Panc1 (cell line): ENCODE measurements at regions not wholly inside any gene's neighbourhood (a gene's known extent, or its start where the extent isn't known, plus 50 kb on each side); places are given as distances from the start of the nearest gene placed in this dataset.

Source experiments
- ATAC-seq: fragments of 200-7000 bp; cut with Tn5 transposase; 2 replicates; pipeline ENCODE4 v1.9.1; 2020; ENCODE audit warnings: mild to moderate bottlenecking, moderate library complexity
- BruUV-seq: library from RNA; stranded (reverse); fragments of 400-500 nt; replicated peaks from 2 replicates; lab custom pipeline; 2021; lab: Mats Ljungman, UMichigan
- CTCF ChIA-PET: fragments of 300-600 bp; sonication (Branson Sonifier 250); formaldehyde crosslinking; loops from one replicate; lab custom pipeline; 2022; ENCODE audit warnings: antibody characterized with exemption; lab: Charles Lee
- POLR2A ChIA-PET: fragments of 300-600 bp; sonication (Branson Sonifier 250); formaldehyde crosslinking; loops from one replicate; lab custom pipeline; 2022; ENCODE audit warnings: antibody characterized with exemption; lab: Charles Lee
- DNase-seq: peaks from one replicate; pipeline ENCODE4 v3.0.0-alpha.2; 2010; ENCODE audit warnings: low read depth, low spot score
- H3K27ac ChIP-seq: 2 replicates; pipeline ENCODE4 v1.5.1; 2011; ENCODE audit warnings: mild to moderate bottlenecking, low read length, inconsistent platforms
- H3K27me3 ChIP-seq: fragments of 200-500 bp; sonication (Bioruptor generic); 2 replicates; pipeline ENCODE4 v1.6.0; 2014; ENCODE audit warnings: low read length, inconsistent platforms; ENCODE audit not compliant: control insufficient read depth, insufficient read depth
- H3K36me3 ChIP-seq: fragments of 200-500 bp; sonication (Bioruptor generic); 2 replicates; pipeline ENCODE4 v1.5.1; 2014; ENCODE audit warnings: inconsistent platforms, mild to moderate bottlenecking, low read length, moderate library complexity; ENCODE audit not compliant: control insufficient read depth, insufficient read depth
- H3K4me1 ChIP-seq: 2 replicates; pipeline ENCODE4 v1.5.1; 2011; ENCODE audit warnings: inconsistent platforms, mild to moderate bottlenecking, low read length, moderate library complexity; ENCODE audit not compliant: control insufficient read depth, insufficient read depth
- H3K4me3 ChIP-seq, 2 experiments: 2 replicates each; pipeline ENCODE4 v1.5.1; 2011 to 2012; ENCODE audit warnings: low read depth in 2 of 2, low read length in 2 of 2, mild to moderate bottlenecking in 2 of 2, inconsistent platforms in 1 of 2, moderate library complexity in 1 of 2
- H3K9me3 ChIP-seq: fragments of 200-500 bp; sonication (Bioruptor generic); 2 replicates; pipeline ENCODE4 v1.5.1; 2014; ENCODE audit warnings: low read depth, mild to moderate bottlenecking, inconsistent platforms, low read length, moderate library complexity; ENCODE audit not compliant: control insufficient read depth, insufficient read depth
- POLR2AphosphoS5 ChIP-seq: IDR thresholded peaks from 2 replicates; pipeline ENCODE4 v1.6.1; 2012; ENCODE audit warnings: mild to moderate bottlenecking, low read depth, low read length, moderate library complexity
- REST ChIP-seq, 2 experiments: IDR thresholded peaks; 2 replicates each; pipeline ENCODE4 v1.6.1; 2011 to 2012; ENCODE audit warnings: low read depth in 2 of 2, control low read depth in 1 of 2, low read length in 1 of 2, mild to moderate bottlenecking in 1 of 2, moderate library complexity in 1 of 2; ENCODE audit not compliant: insufficient read depth in 1 of 2
- SIN3A ChIP-seq: IDR thresholded peaks from 2 replicates; pipeline ENCODE4 v1.6.1; 2012; ENCODE audit warnings: low read depth, mild to moderate bottlenecking, low read length, moderate library complexity, borderline replicate concordance; ENCODE audit not compliant: insufficient read depth
- TCF7L2 ChIP-seq: IDR thresholded peaks from 2 replicates; pipeline ENCODE4 v1.6.1; 2011; ENCODE audit warnings: mild to moderate bottlenecking, low read depth, low read length, inconsistent platforms
- in situ Hi-C: cut with HindIII; loops from 2 replicates; pipeline ENCODE4 v1.10.0; 2016; ENCODE audit warnings: low sequenced_read_pairs, low pct_unique_long_range_greater_than_20kb
- intact Hi-C: fragments of 100-400 bp; cut with micrococcal nuclease; formaldehyde crosslinking; loops from one replicate; pipeline ENCODE4 v1.10.0; 2022; ENCODE audit not compliant: unreplicated experiment
- TF ChIP-seq, protein P1 (sequence below): fragments of 450-650 bp; IDR thresholded peaks from 2 replicates; pipeline ENCODE4 v1.5.1; 2017; ENCODE audit warnings: mild to moderate bottlenecking

DNA sequence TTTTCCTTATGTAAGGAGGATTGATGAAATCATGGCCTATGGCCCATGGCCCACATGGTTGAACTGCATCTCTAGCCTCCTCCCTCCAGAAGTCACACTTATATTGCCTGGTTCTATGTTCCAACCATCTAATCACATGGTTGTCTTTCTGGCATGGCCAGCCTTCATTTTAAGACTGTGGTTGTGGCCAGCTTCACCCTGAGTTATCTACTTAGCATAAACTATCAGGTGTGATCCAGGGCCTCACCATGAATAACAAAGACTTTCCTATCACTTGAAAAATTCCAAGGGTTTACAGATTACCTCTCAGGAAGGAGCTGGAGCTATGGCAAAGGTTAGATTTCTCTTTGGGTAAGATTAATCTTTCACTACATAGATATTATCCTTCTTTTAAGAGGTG, 222.8 kb downstream of the SNCA start:
- DNase-seq = no peak
- CTCF ChIA-PET = no interaction called here

GRCh38 chr4:89610236-89610635, 226.7 kb downstream of the SNCA start:
- CTCF ChIA-PET = no interaction called here

More for the DNA sequence above, 222.8 kb downstream of the SNCA start:
- in situ Hi-C loops (no loop called here), intact Hi-C loops (no loop called here)
- TF ChIP-seq SIN3A (no peak), REST (IDR thresholded peaks at IDR 0.05; ENCODE audit: insufficient read depth in 1 of 2, low read depth in 2 of 2, low read length in 1 of 2) (no peak), POLR2AphosphoS5 (no peak), TCF7L2 (no peak)
- TF ChIP-seq, protein P1, sequence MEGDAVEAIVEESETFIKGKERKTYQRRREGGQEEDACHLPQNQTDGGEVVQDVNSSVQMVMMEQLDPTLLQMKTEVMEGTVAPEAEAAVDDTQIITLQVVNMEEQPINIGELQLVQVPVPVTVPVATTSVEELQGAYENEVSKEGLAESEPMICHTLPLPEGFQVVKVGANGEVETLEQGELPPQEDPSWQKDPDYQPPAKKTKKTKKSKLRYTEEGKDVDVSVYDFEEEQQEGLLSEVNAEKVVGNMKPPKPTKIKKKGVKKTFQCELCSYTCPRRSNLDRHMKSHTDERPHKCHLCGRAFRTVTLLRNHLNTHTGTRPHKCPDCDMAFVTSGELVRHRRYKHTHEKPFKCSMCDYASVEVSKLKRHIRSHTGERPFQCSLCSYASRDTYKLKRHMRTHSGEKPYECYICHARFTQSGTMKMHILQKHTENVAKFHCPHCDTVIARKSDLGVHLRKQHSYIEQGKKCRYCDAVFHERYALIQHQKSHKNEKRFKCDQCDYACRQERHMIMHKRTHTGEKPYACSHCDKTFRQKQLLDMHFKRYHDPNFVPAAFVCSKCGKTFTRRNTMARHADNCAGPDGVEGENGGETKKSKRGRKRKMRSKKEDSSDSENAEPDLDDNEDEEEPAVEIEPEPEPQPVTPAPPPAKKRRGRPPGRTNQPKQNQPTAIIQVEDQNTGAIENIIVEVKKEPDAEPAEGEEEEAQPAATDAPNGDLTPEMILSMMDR = no peak
- no peak for ATAC-seq
- no TSS peak for BruUV-seq
- no peaks in the 10 kb centered on the region for H3K4me1 ChIP-seq
- no peaks in the 10 kb centered on the region for H3K9me3 ChIP-seq
- H3K36me3 ChIP-seq = no peaks in the 10 kb centered on the region
- POLR2A ChIA-PET = no interaction called here
- no peak overlapping the region for H3K27ac ChIP-seq
- H3K27me3 ChIP-seq = no peaks in the 10 kb centered on the region
- no peak overlapping the region for H3K4me3 ChIP-seq

More at GRCh38 chr4:89610236-89610635, 226.7 kb downstream of the SNCA start:
- no peaks in the 10 kb centered on the region for H3K9me3 ChIP-seq
- intact Hi-C loops = no loop called here
- TF ChIP-seq TCF7L2 (no peak), POLR2AphosphoS5 (no peak), REST (IDR thresholded peaks at IDR 0.05; ENCODE audit: insufficient read depth in 1 of 2, low read depth in 2 of 2, low read length in 1 of 2) (no peak), SIN3A (no peak)
- TF ChIP-seq, protein P1 = no peak
- ATAC-seq (no peak), DNase-seq (no peak)
- no TSS peak for BruUV-seq
- in situ Hi-C loops = no loop called here
- H3K4me3 ChIP-seq = no peak overlapping the region
- H3K27me3 ChIP-seq = no peaks in the 10 kb centered on the region
- no peaks in the 10 kb centered on the region for H3K36me3 ChIP-seq
- POLR2A ChIA-PET = no interaction called here
- no peaks in the 10 kb centered on the region for H3K4me1 ChIP-seq
- H3K27ac ChIP-seq = no peak overlapping the region
